ENCODE measurements at regions not wholly inside any gene's neighbourhood (a gene's known extent, or its start where the extent isn't known, plus 50 kb on each side); places are given as distances from the start of the nearest gene placed in this dataset.

GRCh38 chr7:93008833-93009232, 108.9 kb downstream of the SAMD9 start:
- no peak overlapping the region for H3K4me2 ChIP-seq (ENCODE audit: low read depth, low read length)
- H3K27me3 ChIP-seq (replicated peaks; ENCODE audit: insufficient read depth, low read length), result no peaks in the 10 kb centered on the region
- no peaks in the 10 kb centered on the region for H3K4me1 ChIP-seq (ENCODE audit: low read length)
- H3K9me2 ChIP-seq (replicated peaks; ENCODE audit: insufficient read depth, low read length), result no peaks in the 10 kb centered on the region
- no peak overlapping the region for H3K9ac ChIP-seq (ENCODE audit: low read length)
- H3K27ac ChIP-seq (ENCODE audit: low read length), result no peak overlapping the region
- H3K4me3 ChIP-seq (ENCODE audit: low read length), result no peak overlapping the region
- H2AFZ ChIP-seq (ENCODE audit: low read length), result no peak overlapping the region
- H3K36me3 ChIP-seq (replicated peaks; ENCODE audit: insufficient read depth, low read length), result no peaks in the 10 kb centered on the region
- H3K79me2 ChIP-seq (ENCODE audit: low read length), result no peaks in the 10 kb centered on the region
- no peaks in the 10 kb centered on the region for H3K9me3 ChIP-seq (replicated peaks; ENCODE audit: insufficient read depth, low read length)
- TF ChIP-seq CTCF (IDR thresholded peaks at IDR 0.05; ENCODE audit: low read length), result no peak
- no peak for TF ChIP-seq EZH2phosphoT487 (IDR thresholded peaks at IDR 0.05; ENCODE audit: low read length)
- TF ChIP-seq EZH2 (optimal IDR thresholded peaks at IDR 0.05; ENCODE audit: low read depth, low read length), result no peak
- H3F3A ChIP-seq (ENCODE audit: insufficient read depth, low read length), result no peaks in the 10 kb centered on the region
- H4K20me1 ChIP-seq (ENCODE audit: insufficient read depth, low read length), result no peaks in the 10 kb centered on the region
- DNase-seq, result no peak

- Histone ChIP-seq H3K27me3 (replicated peaks; ENCODE audit: insufficient read depth, low read length) (no peaks in the 10 kb centered on the region), H3K79me2 (ENCODE audit: low read length) (no peaks in the 10 kb centered on the region), H3F3A (ENCODE audit: insufficient read depth, low read length) (no peaks in the 10 kb centered on the region), H2AFZ (ENCODE audit: low read length) (no peak overlapping the region), H3K4me1 (ENCODE audit: low read length) (no peaks in the 10 kb centered on the region), H3K9ac (ENCODE audit: low read length) (no peak overlapping the region), H4K20me1 (ENCODE audit: insufficient read depth, low read length) (no peaks in the 10 kb centered on the region), H3K4me3 (ENCODE audit: low read length) (no peak overlapping the region), H3K9me2 (replicated peaks; ENCODE audit: insufficient read depth, low read length) (no peaks in the 10 kb centered on the region), H3K27ac (ENCODE audit: low read length) (no peak overlapping the region), H3K9me3 (replicated peaks; ENCODE audit: insufficient read depth, low read length) (no peaks in the 10 kb centered on the region), H3K4me2 (ENCODE audit: low read depth, low read length) (no peak overlapping the region), H3K36me3 (replicated peaks; ENCODE audit: insufficient read depth, low read length) (no peaks in the 10 kb centered on the region)
- TF ChIP-seq EZH2phosphoT487 (IDR thresholded peaks at IDR 0.05; ENCODE audit: low read length) (no peak), CTCF (IDR thresholded peaks at IDR 0.05; ENCODE audit: low read length) (no peak), EZH2 (optimal IDR thresholded peaks at IDR 0.05; ENCODE audit: low read depth, low read length) (no peak)
- no peak for DNase-seq
Observed at GRCh38 chr7:93006480-93007095, 111.2 kb downstream of the SAMD9 start.

- Histone ChIP-seq H3K36me3 (replicated peaks; ENCODE audit: insufficient read depth, low read length) (no peaks in the 10 kb centered on the region), H4K20me1 (ENCODE audit: insufficient read depth, low read length) (no peaks in the 10 kb centered on the region), H3K9me2 (replicated peaks; ENCODE audit: insufficient read depth, low read length) (no peaks in the 10 kb centered on the region), H3F3A (ENCODE audit: insufficient read depth, low read length) (no peaks in the 10 kb centered on the region), H3K9ac (ENCODE audit: low read length) (no peak overlapping the region), H3K27me3 (replicated peaks; ENCODE audit: insufficient read depth, low read length) (no peaks in the 10 kb centered on the region), H3K9me3 (replicated peaks; ENCODE audit: insufficient read depth, low read length) (no peaks in the 10 kb centered on the region), H3K4me2 (ENCODE audit: low read depth, low read length) (no peak overlapping the region), H3K4me3 (ENCODE audit: low read length) (no peak overlapping the region), H3K27ac (ENCODE audit: low read length) (no peak overlapping the region), H2AFZ (ENCODE audit: low read length) (no peak overlapping the region), H3K4me1 (ENCODE audit: low read length) (no peaks in the 10 kb centered on the region), H3K79me2 (ENCODE audit: low read length) (no peaks in the 10 kb centered on the region)
- TF ChIP-seq CTCF (IDR thresholded peaks at IDR 0.05; ENCODE audit: low read length) (no peak), EZH2phosphoT487 (IDR thresholded peaks at IDR 0.05; ENCODE audit: low read length) (no peak), EZH2 (optimal IDR thresholded peaks at IDR 0.05; ENCODE audit: low read depth, low read length) (no peak)
- DNase-seq, result no peak
Observed at GRCh38 chr7:93004906-93005305, 112.9 kb downstream of the SAMD9 start.

All from MM.1S (cell line).